NCI-H524 treated with DMSO at 0.1 percent for 48 hours (cell line): ENCODE measurements at regions not wholly inside any gene's neighbourhood (a gene's known extent, or its start where the extent isn't known, plus 50 kb on each side); places are given as distances from the start of the nearest gene placed in this dataset.
"Not testable (repeated sequence)": the region's sequence is repeated elsewhere in the genome, so short reads cannot be mapped to it uniquely, and the experiment has no call there.

Experiments used
- DNase-seq: peaks from one replicate; lab custom pipeline; 2025; lab: John Stamatoyannopoulos, UW

- no peak for DNase-seq
These were observed 257.3 kb upstream of the NT5E start for GRCh38 chr6:85192596-85192995.

DNA sequence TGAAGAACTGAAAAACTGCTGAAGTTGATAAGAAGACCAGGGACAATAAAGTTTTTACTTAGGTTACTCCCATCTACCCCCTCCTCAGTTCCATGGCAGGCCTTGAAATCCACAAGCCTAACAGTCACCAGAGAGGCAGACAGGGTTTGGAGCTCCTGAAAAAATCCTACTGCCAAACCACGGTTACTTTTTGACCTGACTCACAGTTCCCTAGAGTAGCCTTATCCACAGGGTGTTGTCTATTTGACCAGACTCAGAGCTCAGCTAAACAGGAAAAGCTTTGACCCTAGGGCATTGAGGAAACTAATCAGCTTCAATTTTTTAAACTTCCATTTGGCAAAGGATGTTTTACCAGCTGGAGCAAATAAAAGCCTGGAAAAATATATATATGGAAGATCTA is 257.7 kb upstream of the NT5E start:
- DNase-seq: no peak

DNA sequence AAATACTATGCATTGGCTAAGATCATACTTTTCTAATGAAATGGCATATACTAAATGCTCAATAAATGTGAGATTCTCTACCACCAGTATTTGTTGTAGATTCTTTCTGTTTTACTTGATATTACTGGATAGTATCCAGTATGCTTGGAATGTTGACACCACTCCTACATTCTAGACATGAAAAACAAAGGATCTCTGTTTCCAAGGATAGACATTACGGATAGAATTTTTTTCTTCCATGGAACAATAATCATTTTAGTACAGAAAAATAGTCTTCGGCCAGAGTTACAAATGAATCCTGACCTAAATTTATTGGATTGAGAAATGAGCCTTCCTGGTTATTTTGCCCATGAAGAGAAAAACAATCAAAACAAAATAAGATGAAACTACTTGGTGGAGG is 258.2 kb upstream of the NT5E start:
- no peak for DNase-seq

DNA sequence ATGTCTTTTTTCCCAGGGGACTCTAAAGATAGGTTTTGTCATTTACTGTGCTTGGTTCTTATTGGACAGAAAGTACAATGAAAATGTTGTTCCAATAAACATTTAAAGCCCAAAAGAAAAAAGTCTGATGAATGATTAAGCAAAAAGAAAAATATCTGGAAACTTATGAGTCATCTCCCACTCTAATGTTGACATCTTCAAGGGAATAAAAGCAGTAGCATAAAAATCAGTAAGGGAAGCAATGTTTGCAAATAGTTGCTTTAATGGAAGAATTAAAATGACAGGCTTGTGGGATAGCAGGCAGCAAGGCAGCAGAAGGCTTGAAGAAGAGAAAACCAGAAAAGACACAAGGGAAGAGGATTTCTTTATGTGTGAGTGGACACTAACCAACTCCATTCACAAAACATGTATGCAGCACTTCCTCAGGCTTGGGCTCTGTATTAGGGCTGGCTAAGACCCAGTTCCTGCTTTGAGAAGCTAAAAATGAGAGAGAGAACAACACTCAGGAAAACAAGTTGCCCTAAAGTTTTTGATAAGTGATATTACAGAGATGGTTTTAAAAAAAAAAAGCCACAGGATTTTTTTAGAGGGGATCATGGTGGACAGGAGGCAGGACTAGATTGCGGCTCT is 263.2 kb upstream of the NT5E start:
- no peak for DNase-seq

DNA sequence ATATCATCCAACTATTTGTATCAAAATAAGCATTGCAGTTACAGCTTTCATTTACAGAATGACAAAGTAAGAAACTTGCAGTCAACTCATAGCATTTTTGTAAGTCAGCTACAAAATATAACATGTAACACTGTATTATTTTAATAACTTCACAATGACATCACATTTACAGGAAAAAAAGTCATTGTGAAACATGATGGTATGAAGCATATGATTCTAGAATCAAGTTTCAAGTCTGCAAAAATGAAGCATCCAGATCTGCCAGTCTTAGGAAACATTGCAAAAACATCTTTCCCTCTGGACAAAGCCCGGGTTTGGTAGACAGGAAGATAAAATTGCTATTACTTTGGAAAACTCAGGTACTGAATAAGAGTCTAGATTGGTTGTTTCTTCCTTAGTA is 263.9 kb upstream of the NT5E start:
- DNase-seq: no peak

DNA sequence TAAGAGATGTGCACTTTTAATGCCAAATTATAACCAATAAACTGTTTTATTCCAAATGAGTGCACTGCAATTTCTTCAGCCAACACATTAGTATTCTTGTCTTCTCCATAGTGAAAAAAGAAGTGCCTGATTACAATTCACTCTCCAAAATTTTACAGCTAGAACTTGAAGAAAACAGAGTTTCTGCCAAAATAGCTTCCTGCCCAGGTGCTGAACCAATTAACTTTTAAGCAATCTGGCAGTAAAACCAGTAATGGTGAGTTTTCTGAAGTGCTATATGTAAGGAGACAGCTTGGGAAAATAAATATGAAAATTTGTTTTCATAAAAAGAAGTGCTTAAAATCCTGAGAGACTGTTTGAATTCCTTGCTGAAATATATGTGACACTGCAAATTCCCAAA is 266.0 kb upstream of the NT5E start:
- no peak for DNase-seq

DNA sequence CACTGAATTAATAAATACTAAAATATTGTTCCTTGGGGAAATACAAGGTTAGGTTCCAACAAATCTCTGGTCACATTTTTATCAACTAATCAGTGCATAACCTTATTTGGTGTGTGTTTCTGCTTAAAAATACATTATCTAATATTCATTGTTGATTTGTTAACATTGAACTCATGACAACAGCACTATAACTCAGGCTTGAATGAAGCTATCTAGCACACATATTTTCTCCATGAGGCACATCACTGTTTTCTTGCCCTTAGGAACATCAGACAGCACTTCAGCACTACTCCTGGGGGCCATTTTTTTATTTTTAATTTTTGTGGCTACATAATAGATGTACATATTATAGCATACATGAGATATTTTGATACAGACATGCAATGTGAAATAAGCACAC is 277.2 kb upstream of the NT5E start:
- no peak for DNase-seq

DNA sequence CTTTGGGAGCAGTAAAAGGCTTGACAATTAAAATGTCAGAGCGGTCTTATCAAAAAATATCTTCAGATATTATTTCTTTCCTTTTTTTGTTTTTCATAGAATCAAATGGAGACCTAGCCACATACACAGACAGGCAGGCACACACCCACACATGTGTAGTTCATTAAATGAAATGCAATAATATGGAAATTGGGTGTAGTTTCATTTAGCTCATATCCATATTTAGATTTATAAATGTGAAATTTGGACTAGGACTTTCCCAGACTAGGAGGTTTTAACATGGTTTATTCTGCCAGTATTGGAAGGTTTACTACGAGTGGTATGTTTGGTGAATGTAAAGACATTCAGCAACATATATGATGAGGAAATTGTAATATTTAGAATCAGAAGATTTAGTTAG is 277.7 kb upstream of the NT5E start:
- no peak for DNase-seq

DNA sequence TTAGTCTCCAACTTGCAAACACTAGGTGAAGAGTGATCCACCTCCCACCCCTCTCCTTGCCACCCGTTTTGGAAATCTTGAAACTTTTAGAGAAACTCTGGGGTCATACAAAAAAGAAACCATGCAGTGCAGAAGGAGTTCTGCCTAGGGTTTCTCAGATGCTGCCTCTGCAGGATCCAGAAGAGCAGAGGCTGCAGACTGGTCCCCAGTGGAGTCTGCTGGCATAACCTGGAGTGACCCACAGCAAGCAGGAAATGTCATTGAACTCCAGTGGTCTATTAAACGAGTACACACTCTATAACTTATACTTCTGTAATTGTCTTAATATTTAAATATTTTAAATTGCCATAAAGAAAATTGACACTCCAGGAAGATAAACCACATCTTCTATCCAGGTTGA is 280.7 kb upstream of the NT5E start:
- no peak for DNase-seq

GRCh38 chr6:85168146-85168545 is 281.7 kb upstream of the NT5E start:
- no peak for DNase-seq

- no peak for DNase-seq
These were observed 283.7 kb upstream of the NT5E start for GRCh38 chr6:85166114-85166741.

DNA sequence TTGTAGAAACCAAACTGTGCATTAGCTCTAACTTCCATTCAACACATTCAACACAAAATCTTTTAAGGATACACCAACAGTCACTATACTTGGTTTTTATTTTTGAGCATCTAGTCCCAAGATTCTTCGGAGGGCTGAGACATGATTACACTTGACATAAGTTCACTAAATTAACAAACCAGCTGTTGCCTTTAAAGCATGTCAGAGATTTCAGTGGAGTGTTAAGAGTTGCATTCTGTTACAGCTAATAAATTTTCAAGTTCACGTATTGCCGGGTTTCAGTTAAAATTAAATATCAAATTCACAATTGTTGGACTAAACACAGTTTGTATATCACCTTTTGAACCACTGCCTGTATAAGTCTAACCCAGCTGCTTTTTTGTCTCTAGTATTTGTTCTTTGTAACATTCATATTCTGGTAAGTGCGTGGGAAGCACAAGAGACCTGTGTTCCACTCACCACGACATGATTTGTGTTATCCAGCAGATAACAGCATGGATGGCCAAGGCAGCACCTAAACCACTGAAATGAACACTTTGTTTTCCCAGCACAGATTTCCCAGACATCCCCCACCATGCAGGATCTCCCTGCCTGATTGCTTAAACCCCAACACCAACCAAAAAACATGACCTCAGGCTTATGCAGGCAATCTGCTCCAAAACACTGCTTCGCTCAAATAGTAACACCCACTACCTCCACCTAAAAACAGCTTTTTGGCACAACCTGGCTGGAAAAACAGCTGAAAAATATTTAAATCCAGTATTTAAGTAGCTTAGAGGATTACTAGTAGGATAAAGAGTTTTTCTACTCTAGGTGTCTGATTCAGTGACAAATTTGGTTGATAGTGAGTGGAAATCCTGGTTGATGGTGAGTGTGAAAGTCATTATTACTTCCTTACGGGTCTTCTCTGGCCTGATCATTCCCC is 286.5 kb upstream of the NT5E start:
- DNase-seq: peak; percentile 58

GRCh38 chr6:85157311-85157710 is 292.6 kb upstream of the NT5E start:
- DNase-seq: no peak

- no peak for DNase-seq
These were observed 306.2 kb upstream of the NT5E start for GRCh38 chr6:85143676-85144075.

- DNase-seq: no peak
These were observed 312.0 kb upstream of the NT5E start for GRCh38 chr6:85137865-85138264.

DNA sequence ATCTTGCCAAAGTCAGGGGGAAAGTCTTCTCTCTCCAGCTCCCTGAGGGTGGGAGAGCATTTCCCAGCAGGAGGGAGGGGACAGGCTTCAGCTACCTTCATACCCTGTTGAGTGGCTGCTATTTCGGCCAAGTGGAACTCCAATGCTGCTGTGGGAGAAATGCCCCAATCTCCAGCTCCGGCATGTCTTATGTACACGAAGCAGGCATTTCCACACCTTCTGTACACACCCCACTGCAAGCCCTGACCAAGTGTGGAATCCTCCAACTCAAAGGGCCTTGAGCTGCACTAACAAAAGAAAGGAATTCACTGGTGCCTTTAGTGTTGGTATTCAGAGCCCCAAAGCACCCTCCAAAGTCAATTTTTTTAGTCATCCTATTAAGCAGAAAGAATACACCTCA is 313.6 kb upstream of the NT5E start:
- DNase-seq: no peak

DNA sequence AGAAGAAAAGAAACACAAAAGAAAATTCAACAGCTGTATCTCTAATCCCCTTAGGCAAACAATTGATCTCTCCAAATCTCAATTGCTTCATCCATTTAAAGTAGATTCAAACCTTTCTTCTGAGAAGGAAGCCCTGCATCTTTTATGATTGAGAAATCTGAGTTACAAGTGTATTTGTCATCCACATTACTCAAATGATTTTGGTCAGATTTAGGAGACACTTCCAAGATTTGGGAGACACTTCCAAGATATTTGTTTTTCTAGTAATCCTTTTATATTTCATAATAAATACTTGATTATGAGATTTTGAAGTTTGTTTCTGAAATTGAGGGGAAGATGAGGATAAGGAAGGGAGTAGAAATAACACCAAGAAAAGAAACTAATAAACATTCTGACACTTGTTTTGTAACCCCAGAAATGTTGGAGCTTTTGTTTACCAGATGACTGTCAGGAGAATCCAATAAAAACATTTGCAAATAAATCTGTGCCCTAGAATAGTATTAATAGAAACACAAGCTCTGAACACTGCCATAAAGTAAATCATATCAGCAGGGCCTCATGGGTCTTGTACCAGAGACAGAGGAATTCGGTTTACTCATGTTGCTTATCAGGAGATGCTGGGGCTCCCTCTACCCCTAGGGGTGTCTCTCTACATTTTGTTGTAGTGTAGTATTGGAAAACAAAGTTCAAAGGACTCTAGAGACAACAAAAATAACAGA is 314.3 kb upstream of the NT5E start:
- no peak for DNase-seq

DNA sequence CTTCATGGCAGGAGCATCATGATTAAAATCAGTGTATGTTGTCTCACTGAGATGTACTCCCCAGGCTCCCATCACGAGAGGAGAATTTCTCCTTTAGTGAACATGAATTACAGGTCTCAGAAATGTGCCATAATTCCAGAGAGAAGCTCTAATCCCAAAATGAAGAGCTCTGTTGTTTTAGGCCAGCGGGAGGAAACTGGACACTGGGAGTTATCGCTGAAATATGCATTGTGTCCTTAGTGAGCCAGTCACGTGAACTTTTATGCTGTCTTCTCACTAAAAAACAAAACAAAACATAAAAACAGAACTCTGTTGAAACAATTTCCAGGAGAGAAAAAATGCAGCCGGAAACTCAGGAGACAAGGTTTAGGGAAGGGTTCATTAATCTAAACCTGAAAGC is 315.7 kb upstream of the NT5E start:
- DNase-seq: no peak

- DNase-seq: no peak
These were observed 317.8 kb upstream of the NT5E start for GRCh38 chr6:85132091-85132490.

DNA sequence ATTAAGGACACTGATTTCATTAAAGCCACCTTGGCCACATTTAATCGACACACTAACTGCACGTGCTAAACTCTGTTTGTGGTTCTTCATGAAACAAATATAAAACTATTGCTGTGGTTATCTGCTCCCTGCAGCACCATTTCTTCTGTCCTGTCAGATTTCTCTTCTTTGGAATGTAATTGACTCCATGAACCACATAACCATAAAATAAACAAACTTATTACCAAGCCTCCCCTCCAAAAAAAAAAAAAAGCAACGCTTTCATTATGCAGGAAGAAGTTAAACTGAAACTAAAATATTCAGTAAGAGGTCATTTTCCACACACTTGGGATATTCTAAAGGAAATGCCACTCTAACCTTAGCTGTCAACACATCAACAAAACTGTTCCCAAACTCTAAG is 319.1 kb upstream of the NT5E start:
- no peak for DNase-seq

DNA sequence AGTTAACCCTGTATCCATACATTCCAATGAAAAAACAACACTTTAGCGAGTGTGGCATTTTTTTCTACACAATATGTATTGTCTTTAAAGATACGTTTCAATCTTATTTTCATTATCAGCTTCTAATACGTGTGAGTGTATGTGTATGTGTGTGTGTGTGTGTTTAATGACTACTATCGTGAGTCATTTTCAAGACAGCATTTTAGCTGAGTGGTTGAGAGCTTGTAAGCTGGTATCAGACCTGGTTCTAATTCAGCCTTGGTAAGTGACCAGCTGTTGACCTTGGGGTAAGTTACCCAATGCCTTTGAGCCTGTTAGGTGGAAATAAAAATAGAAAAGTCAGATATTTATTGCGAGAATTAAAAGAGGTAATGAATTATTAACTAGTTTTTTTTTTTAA is 320.0 kb upstream of the NT5E start:
- DNase-seq: no peak

- DNase-seq: no peak
These were observed 321.1 kb upstream of the NT5E start for GRCh38 chr6:85128781-85129180.

GRCh38 chr6:85128256-85128655 is 321.6 kb upstream of the NT5E start:
- DNase-seq: not testable (repeated sequence)
